Fibroblast of skin of left quadriceps (primary cell): ENCODE measurements at regions not wholly inside any gene's neighbourhood (a gene's known extent, or its start where the extent isn't known, plus 50 kb on each side); places are given as distances from the start of the nearest gene placed in this dataset.
A peak's percentile ranks its signal among the peaks of the same experiment; 100 is the strongest.

Experiments
- DNase-seq, 2 experiments: peaks; one replicate each; pipeline ENCODE4 v3.0.0-alpha.2; 2013; ENCODE audit warnings: low read depth in 2 of 2

DNA sequence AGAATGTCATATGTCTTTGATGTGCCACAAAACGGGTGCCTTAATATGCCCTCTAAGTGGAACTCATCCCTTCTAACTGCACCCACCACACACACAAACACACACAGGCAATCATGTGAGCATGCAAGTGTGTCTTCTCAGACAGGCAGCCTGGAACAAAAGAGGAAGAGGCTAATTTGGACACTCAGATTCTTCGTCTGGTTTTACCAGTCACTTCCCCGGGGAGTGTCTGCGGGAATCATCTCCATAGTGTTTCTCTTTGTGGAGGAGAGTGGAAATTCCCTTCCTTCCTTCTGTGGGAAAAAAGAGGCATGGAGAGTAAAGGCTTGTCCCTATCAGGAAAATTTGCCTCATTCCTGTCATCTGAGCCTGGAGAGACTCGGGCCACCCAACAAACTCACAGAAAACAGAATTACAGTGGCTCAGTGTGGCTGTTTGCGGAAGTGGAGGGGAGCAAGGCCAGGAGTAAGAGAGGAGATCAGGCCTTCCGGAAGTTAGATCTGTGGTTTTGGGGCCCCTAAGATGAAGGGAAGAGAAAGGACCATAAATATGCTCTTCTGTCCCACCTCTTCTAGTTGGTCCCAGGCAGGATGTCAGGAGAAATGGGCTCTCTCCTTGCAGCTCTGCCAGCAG is 212.6 kb upstream of the SEMA6D start:
- DNase-seq, result no peak

- no peak for DNase-seq
Observed at GRCh38 chr15:47505712-47506328, 211.5 kb upstream of the SEMA6D start.

DNA sequence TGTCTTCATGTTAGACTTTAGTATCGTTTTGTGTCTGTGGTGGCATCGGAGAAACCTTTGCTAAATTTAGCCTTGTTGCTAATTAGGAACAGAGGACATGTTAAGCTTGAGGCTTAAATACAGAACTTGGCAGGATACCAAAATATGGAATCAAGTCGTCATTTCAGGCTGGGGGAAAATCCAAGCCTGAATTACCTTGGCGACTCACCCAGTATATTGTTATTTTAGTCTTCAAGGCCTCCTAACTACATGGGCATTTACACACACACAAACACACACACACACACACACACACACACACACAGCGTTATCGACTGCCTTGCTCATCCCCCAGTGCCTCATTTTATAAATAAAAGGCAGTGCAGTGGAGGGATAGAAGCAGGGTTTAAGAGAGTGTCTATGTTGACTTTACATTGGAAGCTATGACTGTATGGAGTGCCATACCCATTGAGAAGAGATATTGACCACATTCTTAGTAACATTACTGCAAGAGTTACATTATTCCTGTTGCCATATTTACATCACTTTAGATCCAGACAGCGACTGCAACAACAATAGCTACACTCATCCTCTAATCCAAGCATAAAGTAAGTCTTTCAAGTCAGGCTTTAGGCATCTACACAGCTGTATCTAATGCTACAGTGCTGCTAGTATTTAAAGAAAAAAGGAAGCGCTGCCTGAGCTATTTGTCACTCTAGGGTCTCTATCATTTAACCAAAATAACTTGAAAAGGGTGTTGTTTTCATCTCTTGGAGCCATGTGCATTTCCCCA is 210.8 kb upstream of the SEMA6D start:
- peak; percentile 68 for DNase-seq

DNA sequence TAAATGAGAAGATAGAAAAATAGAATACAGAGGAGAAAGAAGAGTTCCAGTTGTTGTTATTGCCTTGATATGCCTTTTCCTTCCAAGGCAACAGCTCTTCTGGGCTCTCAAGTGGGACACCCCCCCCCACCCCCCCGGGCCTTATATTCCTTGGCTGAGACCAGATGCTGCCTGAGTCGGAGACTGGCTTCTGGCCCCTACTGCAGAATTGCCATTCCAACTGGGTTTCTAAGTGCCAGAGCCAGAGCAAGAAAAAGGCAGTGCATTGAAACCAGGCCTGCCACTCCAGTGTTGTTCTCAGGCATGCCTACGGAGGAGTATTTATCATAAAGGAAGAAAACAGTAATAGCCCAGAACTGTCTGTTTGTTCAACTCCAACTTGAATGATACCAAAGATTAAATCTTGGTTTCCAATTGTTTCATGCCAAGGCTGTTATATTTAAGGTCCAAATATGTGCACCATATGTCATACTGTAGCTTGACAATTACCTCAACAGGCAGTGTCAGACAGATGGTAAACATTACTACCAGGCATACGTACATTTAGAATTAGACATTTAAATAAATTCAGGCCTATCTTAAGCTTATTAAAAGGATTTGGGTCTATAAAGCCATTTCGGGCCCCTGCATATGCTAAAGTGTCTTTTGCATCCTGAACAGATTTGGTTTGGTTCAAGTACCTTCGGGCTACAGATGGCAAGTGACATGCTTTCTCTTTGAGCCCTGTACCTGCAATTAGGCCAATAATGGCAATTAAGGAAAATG is 209.9 kb upstream of the SEMA6D start:
- DNase-seq, result no peak

- no peak for DNase-seq
Observed at GRCh38 chr15:47511261-47511660, 206.0 kb upstream of the SEMA6D start.

GRCh38 chr15:47513471-47513870 is 203.8 kb upstream of the SEMA6D start:
- no peak for DNase-seq

- DNase-seq, result peak; percentile 59 to 64
Observed at GRCh38 chr15:47514200-47514652, 203.1 kb upstream of the SEMA6D start.

- DNase-seq, result no peak
Observed at GRCh38 chr15:47516558-47516957, 200.7 kb upstream of the SEMA6D start.

DNA sequence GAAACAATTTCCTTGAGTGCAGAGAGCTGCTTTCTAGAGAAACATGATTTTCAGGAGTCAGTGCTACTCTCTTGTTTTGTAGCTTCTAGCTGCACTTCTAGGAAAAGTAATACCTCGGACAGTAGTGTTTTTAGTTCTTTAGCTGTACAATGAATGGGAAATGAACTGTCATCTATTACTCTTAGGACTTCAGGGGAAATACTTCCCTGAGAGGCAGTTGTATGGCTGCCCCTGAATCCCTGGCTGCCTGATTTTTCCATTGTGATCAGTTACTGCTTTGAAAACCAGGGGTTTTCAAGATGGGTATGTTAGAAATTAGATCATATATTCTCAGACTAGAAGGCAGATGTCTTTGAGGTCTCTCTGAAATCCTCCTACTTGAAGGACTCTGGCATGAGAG is 200.3 kb upstream of the SEMA6D start:
- no peak for DNase-seq

GRCh38 chr15:47517737-47518136 is 199.6 kb upstream of the SEMA6D start:
- no peak for DNase-seq

DNA sequence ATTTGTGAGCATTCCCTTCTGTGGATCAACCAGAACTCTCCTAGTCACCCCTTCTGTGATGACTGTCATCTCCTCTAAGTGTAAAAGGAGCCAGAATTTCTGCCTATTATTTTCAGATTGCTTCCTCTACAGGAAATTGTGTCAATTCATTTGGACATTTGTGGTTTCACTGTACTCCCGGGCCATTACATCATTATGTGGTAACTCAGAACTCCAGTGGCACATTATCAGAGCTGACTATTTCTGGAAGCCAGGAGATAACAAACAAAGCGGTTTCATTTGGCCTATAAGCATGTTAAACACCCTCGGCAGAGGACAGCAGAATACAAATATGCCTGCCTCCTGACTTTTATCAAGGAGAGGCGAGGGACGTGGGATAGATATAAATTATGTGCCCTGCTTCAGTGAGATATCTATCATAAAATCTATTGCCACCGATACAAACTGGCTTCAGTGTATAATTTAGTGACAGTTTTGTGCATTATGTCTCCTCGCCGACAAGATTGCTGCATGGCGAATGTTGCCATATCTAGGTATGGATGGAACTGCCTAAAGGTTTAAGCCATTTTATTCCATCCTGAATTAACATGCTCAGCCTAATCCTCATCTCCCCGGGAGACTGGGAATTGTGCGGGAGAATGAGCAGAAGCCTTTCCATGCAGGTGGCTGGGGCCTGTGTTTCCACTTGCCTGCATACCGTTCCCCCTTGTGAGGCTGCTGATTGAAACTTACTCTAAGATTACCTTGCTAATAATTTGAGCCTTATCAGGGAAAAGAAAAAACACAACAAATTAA is 193.4 kb upstream of the SEMA6D start:
- no peak for DNase-seq

- no peak for DNase-seq
Observed at GRCh38 chr15:47529241-47529640, 188.1 kb upstream of the SEMA6D start.

- DNase-seq, result no peak
Observed at GRCh38 chr15:47534673-47535072, 182.6 kb upstream of the SEMA6D start.

- no peak for DNase-seq
Observed at GRCh38 chr15:47541562-47541961, 175.7 kb upstream of the SEMA6D start.

DNA sequence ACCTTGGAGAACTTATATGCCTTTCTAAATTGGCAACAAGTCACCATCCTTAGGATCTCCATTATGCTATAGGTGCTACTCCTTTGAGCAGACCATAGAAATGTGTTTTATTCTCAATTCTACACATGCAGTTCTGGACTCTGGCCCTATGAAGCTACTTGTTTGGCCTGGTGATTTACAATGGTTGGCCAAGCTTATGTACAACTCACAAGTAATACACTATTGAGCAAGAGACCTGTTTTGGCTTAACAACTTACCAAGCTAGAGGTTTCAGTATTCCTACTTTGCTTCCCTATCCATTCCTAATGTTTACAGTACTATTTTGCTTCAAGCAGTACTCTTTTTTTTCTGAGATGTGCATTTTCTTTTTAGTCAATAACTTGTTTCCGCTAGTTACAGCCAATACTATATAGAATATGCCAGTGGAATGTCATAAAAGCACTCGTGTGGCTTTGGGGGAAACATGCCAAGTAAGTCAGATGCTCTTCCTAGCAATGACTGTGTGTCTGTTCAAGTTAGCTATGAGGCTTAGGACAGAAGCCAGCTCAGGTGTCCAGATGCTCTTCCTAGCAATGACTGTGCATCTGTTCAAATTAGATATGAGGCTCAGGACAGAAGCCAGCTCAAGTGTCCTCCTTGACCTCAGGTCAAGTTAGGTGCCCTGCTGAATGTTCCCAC is 174.9 kb upstream of the SEMA6D start:
- DNase-seq, result no peak

GRCh38 chr15:47548231-47548630 is 169.1 kb upstream of the SEMA6D start:
- no peak for DNase-seq

- DNase-seq, result no peak
Observed at GRCh38 chr15:47548986-47549385, 168.3 kb upstream of the SEMA6D start.

- no peak for DNase-seq
Observed at GRCh38 chr15:47551079-47551478, 166.2 kb upstream of the SEMA6D start.

GRCh38 chr15:47551546-47551945 is 165.8 kb upstream of the SEMA6D start:
- DNase-seq, result no peak

DNA sequence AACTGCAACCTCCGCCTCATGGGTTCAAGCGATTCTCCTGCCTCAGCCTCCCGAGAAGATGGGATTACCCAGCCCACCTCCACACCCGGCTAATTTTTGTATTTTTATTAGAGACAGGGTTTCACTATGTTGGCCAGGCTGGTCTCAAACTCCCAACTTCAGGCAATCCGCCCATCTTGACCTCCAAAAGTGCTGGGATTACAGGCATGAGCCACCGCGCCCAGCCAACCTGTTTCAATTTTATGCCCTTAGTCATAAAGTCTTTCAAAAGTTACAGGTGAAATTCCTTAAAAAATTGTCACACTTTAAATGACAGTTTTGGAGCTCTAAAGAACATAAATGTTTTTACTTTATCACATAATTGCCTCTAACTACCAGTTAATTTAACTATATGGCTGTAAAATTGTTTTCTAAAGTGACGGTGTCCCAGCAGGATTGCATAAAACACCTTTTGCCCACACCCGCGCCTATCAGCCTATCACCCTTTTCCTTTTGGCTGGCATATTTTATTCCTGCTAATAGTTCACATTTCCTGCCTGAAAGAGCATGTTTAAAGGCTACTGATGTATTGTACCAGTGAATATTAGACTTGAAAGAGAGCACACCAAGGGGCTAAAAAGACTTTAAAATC is 164.2 kb upstream of the SEMA6D start:
- no peak for DNase-seq
